Keratinocyte (primary cell): ENCODE measurements at regions not wholly inside any gene's neighbourhood (a gene's known extent, or its start where the extent isn't known, plus 50 kb on each side); places are given as distances from the start of the nearest gene placed in this dataset.

Source experiments
- CTCF ChIP-seq, 3 experiments: IDR thresholded peaks in 1 of 3; conservative IDR thresholded peaks in 1 of 3; optimal IDR thresholded peaks in 1 of 3; 2 replicates in 2 of 3; 3 replicates in 1 of 3; pipeline versions ENCODE3 to v1.5.1; 2011; ENCODE audit warnings: low read length in 3 of 3, mild to moderate bottlenecking in 3 of 3, moderate library complexity in 2 of 3, control low read depth in 1 of 3, inconsistent platforms in 1 of 3; ENCODE audit not compliant: insufficient read depth in 2 of 3; ENCODE audit errors: extremely low read depth in 1 of 3
- EZH2 ChIP-seq: IDR thresholded peaks from one replicate; pipeline ENCODE4 v1.6.1; 2012; ENCODE audit warnings: inconsistent platforms, mild to moderate bottlenecking, low read length, moderate library complexity

GRCh38 chrX:40155589-40156469 lies 58.1 kb upstream of the BCOR start:
- TF ChIP-seq CTCF (optimal IDR thresholded peaks at IDR 0.05 in 1 of 3, IDR thresholded peaks at IDR 0.05 in 1 of 3, conservative IDR thresholded peaks at IDR 0.05 in 1 of 3; ENCODE audit: extremely low read depth in 1 of 3, insufficient read depth in 2 of 3, low read length in 3 of 3) (no peak), EZH2 (no peak)
